ENCODE measurements at regions not wholly inside any gene's neighbourhood (a gene's known extent, or its start where the extent isn't known, plus 50 kb on each side); places are given as distances from the start of the nearest gene placed in this dataset.

GRCh38 chr4:34516524-34516923, 1727.8 kb downstream of the ARAP2 start:
- no peak overlapping the region for H3K27ac ChIP-seq
- DNase-seq (ENCODE audit: low spot score) = no peak
- TF ChIP-seq CTCF (IDR thresholded peaks at IDR 0.05) = no peak
- H3K4me3 ChIP-seq = no peak overlapping the region

GRCh38 chr4:34534916-34535315, 1709.4 kb downstream of the ARAP2 start:
- H3K27ac ChIP-seq = no peak overlapping the region
- no peak for TF ChIP-seq CTCF (IDR thresholded peaks at IDR 0.05)
- no peak overlapping the region for H3K4me3 ChIP-seq
- DNase-seq (ENCODE audit: low spot score) = no peak

GRCh38 chr4:34566091-34566490, 1678.2 kb downstream of the ARAP2 start:
- no peak for DNase-seq (ENCODE audit: low spot score)
- no peak overlapping the region for H3K27ac ChIP-seq
- no peak for TF ChIP-seq CTCF (IDR thresholded peaks at IDR 0.05)
- no peak overlapping the region for H3K4me3 ChIP-seq

- Histone ChIP-seq H3K27ac (no peak overlapping the region), H3K4me3 (no peak overlapping the region)
- TF ChIP-seq CTCF (IDR thresholded peaks at IDR 0.05) = no peak
- no peak for DNase-seq (ENCODE audit: low spot score)
Measured at GRCh38 chr4:34572026-34572425, 1672.3 kb downstream of the ARAP2 start.

- DNase-seq (ENCODE audit: low spot score) = no peak
- no peak for TF ChIP-seq CTCF (IDR thresholded peaks at IDR 0.05)
- Histone ChIP-seq H3K27ac (no peak overlapping the region), H3K4me3 (no peak overlapping the region)
Measured at GRCh38 chr4:34615315-34615714, 1629.0 kb downstream of the ARAP2 start.

GRCh38 chr4:34619531-34620162, 1624.7 kb downstream of the ARAP2 start:
- Histone ChIP-seq H3K27ac (no peak overlapping the region), H3K4me3 (no peak overlapping the region)
- no peak for DNase-seq (ENCODE audit: low spot score)
- TF ChIP-seq CTCF (IDR thresholded peaks at IDR 0.05) = no peak

GRCh38 chr4:34628471-34628870, 1615.8 kb downstream of the ARAP2 start:
- TF ChIP-seq CTCF (IDR thresholded peaks at IDR 0.05) = no peak
- Histone ChIP-seq H3K27ac (no peak overlapping the region), H3K4me3 (no peak overlapping the region)
- DNase-seq (ENCODE audit: low spot score) = no peak
